ENCODE measurements at regions not wholly inside any gene's neighbourhood (a gene's known extent, or its start where the extent isn't known, plus 50 kb on each side); places are given as distances from the start of the nearest gene placed in this dataset.
A peak's percentile ranks its signal among the peaks of the same experiment; 100 is the strongest.
"Not testable (repeated sequence)": the region's sequence is repeated elsewhere in the genome, so short reads cannot be mapped to it uniquely, and the experiment has no call there.

DNA sequence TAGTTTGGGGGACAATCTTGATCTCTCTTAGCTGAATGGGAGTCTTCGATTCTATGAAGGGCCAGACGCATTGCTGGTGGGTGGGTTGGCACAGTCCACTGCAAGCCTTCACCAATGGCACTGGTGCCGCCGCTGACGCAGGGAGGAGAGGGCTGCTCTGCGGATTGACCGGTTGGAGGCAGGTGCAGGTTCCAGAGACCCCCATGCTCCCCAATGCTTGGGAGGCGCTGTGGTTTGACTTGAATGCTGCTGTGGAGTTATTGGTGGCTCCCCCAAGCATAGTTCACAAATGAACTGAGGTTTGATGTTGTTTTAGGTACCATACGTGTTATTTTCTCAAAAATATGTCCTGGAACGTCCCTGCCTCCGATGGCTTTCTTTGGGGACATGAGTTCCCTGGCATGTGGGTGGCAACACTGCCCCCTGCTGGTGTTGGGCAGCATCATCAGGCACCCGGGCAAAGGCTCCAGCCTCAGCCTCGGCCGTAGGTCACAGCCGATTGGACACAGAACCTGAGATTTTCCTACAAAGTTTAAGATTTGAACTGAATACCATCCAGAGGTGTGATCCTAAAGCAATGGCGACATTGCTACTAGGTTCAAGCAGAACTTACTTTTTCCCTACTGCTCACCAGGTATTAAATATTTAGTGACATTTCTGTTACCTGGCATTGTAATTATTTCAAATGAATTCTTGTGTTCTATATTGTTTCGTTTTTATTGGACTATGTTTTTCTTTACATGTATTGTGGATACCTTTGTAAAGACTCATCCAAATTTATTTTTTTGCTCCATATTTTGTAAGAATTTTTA lies 95.5 kb downstream of the ANKRD10 start:
- peak; percentile 49 for DNase-seq
- Histone ChIP-seq H3K36me3 (no peaks in the 10 kb centered on the region), H3K27me3 (no peaks in the 10 kb centered on the region), H3K4me3 (no peak overlapping the region; the same call in 1 of the 2 replicates), H3K9me3 (no peaks in the 10 kb centered on the region)

DNA sequence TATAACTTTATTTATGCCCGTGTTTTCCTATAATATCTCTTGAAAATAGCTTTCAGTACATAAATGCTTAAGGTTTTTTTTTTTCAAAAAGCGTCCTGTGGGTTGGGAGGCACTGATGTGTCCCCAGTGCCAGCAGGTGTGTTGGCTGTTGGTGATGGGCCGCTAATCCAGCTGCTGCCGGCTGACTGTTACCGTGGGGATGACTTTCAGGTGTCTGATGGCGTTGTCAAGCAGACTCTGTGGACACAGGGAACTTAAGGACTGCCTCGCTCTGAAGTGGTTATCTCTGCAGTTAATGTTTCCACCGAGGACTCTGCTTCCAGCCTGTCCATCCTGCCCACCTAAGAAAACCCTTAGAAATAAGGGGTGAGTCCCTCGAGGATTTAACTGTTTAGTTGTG lies 94.5 kb downstream of the ANKRD10 start:
- no peak for DNase-seq

DNA sequence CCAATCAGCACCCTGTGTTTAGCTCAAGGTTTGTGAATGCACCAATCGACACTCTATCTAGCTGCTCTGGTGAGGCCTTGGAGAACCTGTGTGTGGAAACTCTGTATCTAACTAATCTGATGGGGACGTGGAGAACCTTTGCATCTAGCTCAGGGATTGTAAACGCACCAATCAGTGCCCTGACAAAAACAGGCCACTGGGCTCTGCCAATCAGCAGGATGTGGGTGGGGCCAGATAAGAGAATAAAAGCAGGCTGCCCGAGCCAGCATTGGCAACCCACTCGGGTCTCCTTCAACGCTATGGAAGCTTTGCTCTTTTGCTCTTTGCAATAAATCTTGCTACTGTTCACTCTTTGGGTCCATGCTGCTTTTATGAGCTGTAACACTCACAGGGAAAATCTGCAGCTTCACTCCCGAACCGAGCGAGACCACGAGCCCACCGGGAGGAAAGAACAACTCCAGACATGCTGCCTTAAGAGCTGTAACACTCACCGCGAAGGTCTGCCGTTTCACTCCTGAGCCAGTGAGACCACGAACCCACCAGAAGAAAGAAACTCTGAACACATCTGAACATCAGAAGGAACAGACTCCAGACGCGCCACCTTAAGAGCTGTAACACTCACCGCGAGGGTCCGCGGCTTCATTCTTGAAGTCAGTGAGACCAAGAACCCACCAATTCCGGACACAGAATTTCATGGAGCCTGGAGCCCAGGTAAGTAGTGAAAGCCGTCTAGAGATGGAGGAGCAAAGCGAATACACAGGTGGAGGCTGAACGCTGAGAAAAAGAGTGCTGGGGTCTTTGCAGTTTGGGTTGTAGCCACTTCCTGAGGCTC lies 92.8 kb downstream of the ANKRD10 start:
- DNase-seq, H3K27me3 ChIP-seq, H3K4me3 ChIP-seq: not testable (repeated sequence)

More for the DNA sequence above, 94.5 kb downstream of the ANKRD10 start:
- Histone ChIP-seq H3K4me3 (no peak overlapping the region), H3K36me3 (no peaks in the 10 kb centered on the region), H3K9me3 (no peaks in the 10 kb centered on the region), H3K27me3 (no peaks in the 10 kb centered on the region)

DNA sequence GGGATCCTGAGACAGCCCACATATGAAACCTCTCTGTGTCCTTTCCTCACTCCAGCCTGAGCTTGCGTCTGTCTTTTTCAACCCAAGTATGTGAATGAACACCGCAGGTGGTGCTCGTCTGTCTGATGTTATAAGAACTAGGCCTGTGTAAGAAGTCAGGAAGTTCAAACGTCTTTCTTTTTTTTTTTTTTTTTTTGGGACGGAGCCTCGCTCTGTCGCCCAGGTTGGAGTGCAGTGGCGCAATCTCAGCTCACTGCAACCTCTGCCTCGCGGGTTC lies 92.3 kb downstream of the ANKRD10 start:
- no peaks in the 10 kb centered on the region for H3K27me3 ChIP-seq
- H3K4me3 ChIP-seq: no peak overlapping the region
- no peaks in the 10 kb centered on the region for H3K9me3 ChIP-seq
- H3K36me3 ChIP-seq: no peaks in the 10 kb centered on the region
- no peak for DNase-seq

More for the DNA sequence above, 92.8 kb downstream of the ANKRD10 start:
- H3K9me3 ChIP-seq, H3K36me3 ChIP-seq: not testable (repeated sequence)

DNA sequence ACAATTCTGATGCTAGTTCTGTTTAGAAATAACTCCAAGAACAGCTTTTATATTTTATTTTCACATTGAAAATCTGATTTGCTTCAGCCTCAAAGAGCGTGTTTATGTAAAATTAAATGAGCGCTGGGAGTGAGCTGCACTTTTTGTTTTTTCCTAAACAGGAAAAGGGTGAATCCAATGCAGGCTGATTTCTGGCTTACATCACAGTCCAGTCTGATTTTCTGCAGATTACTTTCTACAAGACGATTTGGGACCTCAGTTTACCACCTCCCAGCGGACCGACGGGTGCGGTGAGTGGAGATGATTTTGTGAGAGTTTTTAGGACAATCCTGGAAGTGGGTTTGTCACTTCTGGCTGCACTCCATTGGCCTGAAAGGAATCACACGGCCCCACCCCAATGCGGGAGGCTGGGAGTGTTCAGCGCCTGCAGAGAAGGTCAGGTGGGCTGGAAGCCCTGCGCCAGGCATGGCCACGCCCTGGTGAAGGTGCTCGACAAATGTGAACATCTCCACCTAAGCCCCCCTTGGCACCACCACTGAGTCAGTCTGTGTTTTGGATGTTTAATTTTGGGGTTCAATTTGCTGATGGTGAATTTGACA lies 90.1 kb downstream of the ANKRD10 start:
- Histone ChIP-seq H3K9me3 (peaks cover 5% of the 10 kb centered on the region; the same call in 1 of the 2 replicates), H3K36me3 (no peaks in the 10 kb centered on the region), H3K27me3 (no peaks in the 10 kb centered on the region), H3K4me3 (no peak overlapping the region)
- no peak for DNase-seq

DNA sequence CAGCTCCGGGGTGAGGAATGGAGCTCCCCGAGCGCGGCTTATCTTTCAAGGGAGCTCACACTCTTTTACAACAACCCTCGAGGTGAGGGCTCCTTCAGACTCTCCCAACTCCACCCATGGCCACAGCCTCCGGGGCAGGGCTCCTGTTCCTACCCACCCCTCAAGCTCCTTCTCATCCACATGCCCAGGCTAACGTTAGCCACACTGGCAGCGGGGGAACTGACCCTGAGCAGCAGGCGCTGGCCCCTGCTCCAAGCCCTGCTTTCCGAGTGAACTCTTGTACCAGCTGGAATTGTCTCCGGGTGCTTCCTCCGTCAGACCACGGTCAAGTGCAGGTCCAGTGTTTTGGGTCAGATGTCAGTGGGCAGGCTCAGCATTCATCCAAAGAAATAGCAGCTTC lies 89.4 kb downstream of the ANKRD10 start:
- DNase-seq: no peak
- H3K9me3 ChIP-seq: peaks cover 5% of the 10 kb centered on the region; the same call in 1 of the 2 replicates
- H3K4me3 ChIP-seq: no peak overlapping the region
- no peaks in the 10 kb centered on the region for H3K36me3 ChIP-seq
- no peaks in the 10 kb centered on the region for H3K27me3 ChIP-seq

DNA sequence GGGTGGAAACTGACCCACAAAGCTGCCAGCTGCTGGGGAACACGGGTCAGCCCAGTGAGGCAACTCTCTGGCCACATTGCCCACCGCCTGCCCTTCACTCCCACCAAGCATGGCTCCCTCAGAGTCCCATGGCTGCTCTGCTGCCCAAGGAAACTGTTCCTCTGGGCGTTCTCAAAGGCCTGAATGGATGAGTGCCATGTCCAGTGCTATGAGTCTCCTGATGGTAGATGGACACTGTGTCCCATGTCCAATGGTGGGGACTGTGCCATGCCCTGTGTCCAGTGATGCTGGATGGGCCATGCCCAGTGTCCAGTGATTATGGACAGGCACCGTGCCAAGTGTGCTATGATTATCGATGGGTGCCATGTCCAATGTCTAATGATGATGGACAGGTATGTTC lies 88.8 kb downstream of the ANKRD10 start:
- Histone ChIP-seq H3K36me3 (no peaks in the 10 kb centered on the region), H3K9me3 (peaks cover 5% of the 10 kb centered on the region; the same call in 1 of the 2 replicates), H3K4me3 (no peak overlapping the region), H3K27me3 (no peaks in the 10 kb centered on the region)
- DNase-seq: no peak

DNA sequence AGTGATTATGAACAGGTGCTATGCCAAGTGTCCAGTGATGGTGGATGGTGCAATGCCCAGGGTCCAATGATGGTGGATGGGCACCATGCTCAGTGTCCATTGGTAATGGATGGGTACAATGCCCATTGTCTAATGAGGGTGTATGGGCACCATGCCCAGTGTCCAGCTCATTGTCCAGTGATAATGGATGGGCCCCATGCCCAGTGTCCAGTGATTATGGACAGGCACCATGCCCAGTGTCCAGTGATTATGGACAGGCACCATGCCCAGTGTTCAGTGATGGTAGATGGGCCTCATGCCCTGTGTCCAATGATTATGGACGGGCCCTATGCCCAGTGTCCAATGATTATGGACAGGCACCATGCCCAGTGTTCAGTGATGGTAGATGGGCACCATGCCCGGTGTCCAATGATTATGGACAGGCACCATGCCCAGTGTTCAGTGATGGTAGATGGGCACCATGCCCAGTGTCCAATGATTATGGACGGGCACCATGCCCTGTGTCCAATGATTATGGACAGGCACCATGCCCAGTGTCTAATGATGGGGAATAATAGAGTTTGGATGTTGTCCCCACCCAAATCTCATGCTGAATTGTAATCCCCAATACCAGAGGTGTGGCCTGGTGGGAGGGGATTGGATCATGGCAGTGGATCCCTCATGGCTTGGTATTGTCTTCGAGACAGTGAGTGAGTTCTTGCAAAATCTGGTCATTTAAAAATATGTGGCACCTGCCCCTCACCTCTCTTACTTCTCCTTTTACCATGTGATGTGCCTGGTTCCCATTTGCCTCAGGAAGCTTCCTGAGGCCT lies 87.8 kb downstream of the ANKRD10 start:
- Histone ChIP-seq H3K27me3 (no peaks in the 10 kb centered on the region), H3K9me3 (peaks cover 5% of the 10 kb centered on the region; the same call in 1 of the 2 replicates), H3K36me3 (no peaks in the 10 kb centered on the region), H3K4me3 (no peak overlapping the region)
- peak; percentile 59 for DNase-seq
